ENCODE measurements at regions not wholly inside any gene's neighbourhood (a gene's known extent, or its start where the extent isn't known, plus 50 kb on each side); places are given as distances from the start of the nearest gene placed in this dataset.

- TF ChIP-seq CTCF (IDR thresholded peaks at IDR 0.05; ENCODE audit: insufficient read depth, low read length) = no peak
- no peak for TF ChIP-seq REST (IDR thresholded peaks at IDR 0.05; ENCODE audit: insufficient replicate concordance, low read depth)
These were observed 1617.2 kb upstream of the AGA start for GRCh38 chr4:179059396-179059795.

Measured in HL-60 (cell line).